ENCODE measurements at regions not wholly inside any gene's neighbourhood (a gene's known extent, or its start where the extent isn't known, plus 50 kb on each side); places are given as distances from the start of the nearest gene placed in this dataset.

GRCh38 chr3:72039677-72040076, 254.7 kb upstream of the PROK2 start:
- TF ChIP-seq CTCF (IDR thresholded peaks at IDR 0.05; ENCODE audit: unreplicated experiment) = no peak
- CTCF ChIA-PET = interaction anchor here (0.7 to 1.6 kb wide), 4 partner anchors 8 to 1225 kb away, joined by 3 to 8 read pairs (median 3); no protein-coding TSS in a partner anchor
- POLR2A ChIA-PET = interaction anchor here (0.6 kb wide), 1 partner anchor 98 kb away, joined by 5 read pairs; no protein-coding TSS in a partner anchor

GRCh38 chr3:72036899-72037298, 252.0 kb upstream of the PROK2 start:
- H3K4me1 Mint-ChIP-seq (ENCODE audit: insufficient read depth, unreplicated experiment) = peaks cover under 1% of the 10 kb centered on the region
- H3K36me3 Mint-ChIP-seq (ENCODE audit: insufficient read depth, unreplicated experiment) = no peaks in the 10 kb centered on the region
- H3K27me3 Mint-ChIP-seq (ENCODE audit: insufficient read depth, unreplicated experiment) = peaks cover 39% of the 10 kb centered on the region
- ChIA-PET POLR2A (no interaction called here), CTCF (no interaction called here)
- BruUV-seq (replicated peaks) = no TSS peak
- DNase-seq (ENCODE audit: unreplicated experiment) = no peak
- H3K27ac Mint-ChIP-seq (ENCODE audit: low read depth, unreplicated experiment) = no peak overlapping the region
- no peak for TF ChIP-seq CTCF (IDR thresholded peaks at IDR 0.05; ENCODE audit: unreplicated experiment)
- intact Hi-C loops (cut with micrococcal nuclease) = no loop called here
- peaks cover 8% of the 10 kb centered on the region for H3K9me3 Mint-ChIP-seq (ENCODE audit: unreplicated experiment)
- no peak overlapping the region for H3K4me3 Mint-ChIP-seq (ENCODE audit: unreplicated experiment)

More at GRCh38 chr3:72039677-72040076, 254.7 kb upstream of the PROK2 start:
- no peak overlapping the region for H3K4me3 Mint-ChIP-seq (ENCODE audit: unreplicated experiment)
- no peak for DNase-seq (ENCODE audit: unreplicated experiment)
- peaks cover 8% of the 10 kb centered on the region for H3K9me3 Mint-ChIP-seq (ENCODE audit: unreplicated experiment)
- no TSS peak for BruUV-seq (replicated peaks)
- no peak overlapping the region for H3K27ac Mint-ChIP-seq (ENCODE audit: low read depth, unreplicated experiment)
- no peaks in the 10 kb centered on the region for H3K4me1 Mint-ChIP-seq (ENCODE audit: insufficient read depth, unreplicated experiment)
- no peaks in the 10 kb centered on the region for H3K36me3 Mint-ChIP-seq (ENCODE audit: insufficient read depth, unreplicated experiment)
- intact Hi-C loops (cut with micrococcal nuclease) = no loop called here
- peaks cover 50% of the 10 kb centered on the region for H3K27me3 Mint-ChIP-seq (ENCODE audit: insufficient read depth, unreplicated experiment)

GRCh38 chr3:72035606-72036005, 250.7 kb upstream of the PROK2 start:
- TF ChIP-seq CTCF (IDR thresholded peaks at IDR 0.05; ENCODE audit: unreplicated experiment) = no peak
- intact Hi-C loops (cut with micrococcal nuclease) = no loop called here
- no peak for DNase-seq (ENCODE audit: unreplicated experiment)
- no TSS peak for BruUV-seq (replicated peaks)
- peaks cover 7% of the 10 kb centered on the region for H3K4me1 Mint-ChIP-seq (ENCODE audit: insufficient read depth, unreplicated experiment)
- ChIA-PET CTCF (no interaction called here), POLR2A (no interaction called here)
- H3K9me3 Mint-ChIP-seq (ENCODE audit: unreplicated experiment) = peaks cover 8% of the 10 kb centered on the region
- H3K27me3 Mint-ChIP-seq (ENCODE audit: insufficient read depth, unreplicated experiment) = peaks cover 26% of the 10 kb centered on the region
- H3K36me3 Mint-ChIP-seq (ENCODE audit: insufficient read depth, unreplicated experiment) = no peaks in the 10 kb centered on the region
- no peak overlapping the region for H3K27ac Mint-ChIP-seq (ENCODE audit: low read depth, unreplicated experiment)
- no peak overlapping the region for H3K4me3 Mint-ChIP-seq (ENCODE audit: unreplicated experiment)

- Mint-ChIP-seq H3K27me3 (ENCODE audit: insufficient read depth, unreplicated experiment) (peaks cover 21% of the 10 kb centered on the region), H3K4me1 (ENCODE audit: insufficient read depth, unreplicated experiment) (peaks cover 7% of the 10 kb centered on the region), H3K4me3 (ENCODE audit: unreplicated experiment) (no peak overlapping the region), H3K9me3 (ENCODE audit: unreplicated experiment) (peaks cover 8% of the 10 kb centered on the region), H3K27ac (ENCODE audit: low read depth, unreplicated experiment) (no peak overlapping the region), H3K36me3 (ENCODE audit: insufficient read depth, unreplicated experiment) (no peaks in the 10 kb centered on the region)
- intact Hi-C loops (cut with micrococcal nuclease) = no loop called here
- DNase-seq (ENCODE audit: unreplicated experiment) = no peak
- POLR2A ChIA-PET = no interaction called here
- TF ChIP-seq CTCF (IDR thresholded peaks at IDR 0.05; ENCODE audit: unreplicated experiment) = no peak
- CTCF ChIA-PET = no interaction called here
- no TSS peak for BruUV-seq (replicated peaks)
These were observed 250.0 kb upstream of the PROK2 start for GRCh38 chr3:72034986-72035385.

Measured in MCF 10A (cell line).